NCI-H187 (cell line): ENCODE measurements at regions not wholly inside any gene's neighbourhood (a gene's known extent, or its start where the extent isn't known, plus 50 kb on each side); places are given as distances from the start of the nearest gene placed in this dataset.
A peak's percentile ranks its signal among the peaks of the same experiment; 100 is the strongest.

Experiments used
- DNase-seq, 2 experiments: peaks; one replicate each; lab custom pipeline; 2025; lab: John Stamatoyannopoulos, UW

GRCh38 chr9:81193362-81194339 lies 495.7 kb downstream of the TLE1 start:
- DNase-seq, result no peak

DNA sequence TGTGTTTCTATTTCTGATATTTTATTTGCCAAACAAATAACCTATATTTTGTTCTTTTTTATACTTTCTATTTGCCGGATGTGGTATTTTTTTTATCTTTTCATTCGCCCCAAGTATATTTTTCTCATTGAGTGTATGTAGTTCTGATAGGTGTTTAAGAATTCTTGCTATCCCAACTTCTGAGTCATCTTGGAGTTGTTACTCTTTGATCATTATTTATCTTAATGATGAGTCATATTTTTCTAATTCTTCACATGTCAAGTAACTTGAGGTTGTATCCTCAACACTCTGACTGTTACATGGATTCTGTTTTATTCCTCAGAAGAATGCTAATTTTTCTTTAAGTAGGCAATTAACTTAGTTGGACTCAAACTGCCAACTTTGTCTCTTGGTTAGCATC lies 498.1 kb downstream of the TLE1 start:
- no peak for DNase-seq

GRCh38 chr9:81190659-81191058 lies 498.7 kb downstream of the TLE1 start:
- DNase-seq, result no peak

DNA sequence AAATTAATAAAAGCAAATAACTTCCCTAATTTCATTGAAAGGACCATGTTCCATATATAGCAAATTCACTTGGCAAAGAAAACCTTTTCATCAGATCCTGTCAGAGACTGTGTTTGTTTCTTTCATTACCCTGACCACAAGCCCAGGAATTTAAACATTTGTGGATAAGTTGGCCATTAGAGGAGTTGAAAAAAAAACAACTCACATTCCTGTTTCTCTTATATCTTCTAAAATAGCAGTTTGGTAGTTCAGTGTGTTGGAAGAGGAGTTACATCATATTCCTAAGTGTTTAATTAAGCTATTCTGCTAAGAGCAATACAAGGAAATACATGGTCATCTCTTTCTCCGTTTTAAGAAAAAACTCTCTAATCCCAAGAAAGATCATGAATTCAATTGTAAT lies 505.6 kb downstream of the TLE1 start:
- no peak for DNase-seq

DNA sequence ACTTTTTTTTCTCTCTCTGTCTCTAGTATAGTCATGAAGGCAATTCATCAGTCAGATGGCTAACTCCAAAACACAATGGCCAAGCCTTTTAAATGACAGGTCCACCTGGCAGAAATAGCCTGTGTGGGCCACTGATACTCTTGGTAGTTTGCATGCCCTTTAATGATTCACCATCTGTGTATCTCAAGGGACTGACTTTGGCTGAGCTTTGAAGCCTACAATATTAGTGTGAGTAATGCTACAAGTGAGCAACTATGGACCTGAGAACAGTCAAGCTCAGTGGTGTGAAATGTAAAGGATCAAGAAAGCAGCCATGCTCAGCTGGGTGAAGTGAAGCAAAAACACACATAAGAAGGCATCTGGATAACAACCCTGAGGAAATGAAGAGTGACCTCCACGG lies 506.9 kb downstream of the TLE1 start:
- DNase-seq, result no peak

DNA sequence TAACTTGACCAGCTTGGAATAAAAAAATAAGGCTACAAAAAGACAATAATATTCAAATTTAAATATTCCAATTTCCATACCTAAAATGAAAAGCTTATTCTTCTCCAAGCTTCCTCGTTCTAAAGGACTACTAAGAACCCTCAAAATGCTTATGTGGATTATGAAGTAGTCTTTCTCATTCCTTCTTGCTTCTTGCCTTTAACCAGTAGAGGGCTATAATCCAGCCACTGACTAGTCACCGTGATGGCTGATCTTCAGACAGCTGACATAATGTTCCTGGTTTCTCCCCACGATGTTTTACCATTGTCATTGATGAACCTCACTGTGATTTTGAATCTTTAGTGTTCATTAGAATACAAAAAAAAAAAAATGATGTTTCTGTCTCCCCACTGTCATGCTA lies 515.3 kb downstream of the TLE1 start:
- DNase-seq, result no peak

- no peak for DNase-seq
Measured at GRCh38 chr9:81171689-81172088, 517.7 kb downstream of the TLE1 start.

- no peak for DNase-seq
Measured at GRCh38 chr9:81162361-81162760, 527.0 kb downstream of the TLE1 start.

DNA sequence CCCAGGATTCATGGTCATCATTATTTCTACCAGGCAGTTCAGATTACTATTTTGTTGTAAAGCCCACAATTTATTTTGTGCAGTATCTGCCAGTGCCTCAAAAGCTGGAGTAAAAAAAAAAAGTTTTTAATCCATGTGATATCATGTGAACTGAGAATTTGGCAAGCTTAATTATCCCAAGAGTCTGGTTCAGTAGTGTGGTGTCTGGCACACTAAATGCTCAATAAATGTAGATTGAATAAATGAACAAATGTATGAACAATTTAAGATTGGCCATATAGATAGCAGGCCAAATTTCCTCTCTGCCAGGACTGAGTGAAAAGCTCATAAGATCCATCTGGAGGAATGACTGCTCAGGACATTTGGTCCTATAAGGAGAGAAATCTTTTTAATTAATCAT lies 533.0 kb downstream of the TLE1 start:
- DNase-seq, result no peak

GRCh38 chr9:81150016-81150625 lies 539.2 kb downstream of the TLE1 start:
- DNase-seq, result no peak

DNA sequence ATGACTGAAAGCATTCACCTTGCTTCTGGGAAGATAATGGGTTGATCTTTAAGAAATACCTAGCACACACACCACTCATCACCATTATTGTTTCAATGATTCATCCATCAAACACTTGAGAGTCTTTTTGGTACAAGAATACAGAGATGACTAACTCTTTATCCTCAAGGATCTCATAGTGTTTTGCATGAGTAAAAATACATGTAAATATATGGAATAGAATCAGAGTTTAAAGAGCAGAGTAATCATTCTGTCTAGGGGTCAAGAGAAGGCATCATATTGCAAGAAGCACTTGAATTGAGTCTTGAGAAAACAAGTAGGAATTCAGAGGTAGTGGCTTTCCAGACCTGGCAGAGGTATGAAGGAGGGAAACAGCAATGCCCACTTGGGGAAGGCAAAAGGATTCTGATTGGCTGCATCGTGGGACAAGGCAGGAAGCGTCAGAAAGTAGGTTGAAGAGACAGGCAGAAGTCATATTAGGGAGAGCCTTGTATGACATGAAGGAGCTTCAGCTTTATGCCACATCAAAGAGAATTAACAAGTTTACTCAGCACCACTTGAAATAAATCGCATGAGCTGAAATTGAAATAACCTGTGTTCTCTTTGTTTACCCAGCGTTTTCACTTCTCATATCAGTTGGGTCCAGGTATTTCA lies 542.5 kb downstream of the TLE1 start:
- peak in 1 of 2 experiments; percentile 0 for DNase-seq

GRCh38 chr9:81146241-81146640 lies 543.1 kb downstream of the TLE1 start:
- no peak for DNase-seq

GRCh38 chr9:81145331-81145963 lies 543.9 kb downstream of the TLE1 start:
- DNase-seq, result no peak

GRCh38 chr9:81141961-81142360 lies 547.4 kb downstream of the TLE1 start:
- peak in 1 of 2 experiments; percentile 1 for DNase-seq

DNA sequence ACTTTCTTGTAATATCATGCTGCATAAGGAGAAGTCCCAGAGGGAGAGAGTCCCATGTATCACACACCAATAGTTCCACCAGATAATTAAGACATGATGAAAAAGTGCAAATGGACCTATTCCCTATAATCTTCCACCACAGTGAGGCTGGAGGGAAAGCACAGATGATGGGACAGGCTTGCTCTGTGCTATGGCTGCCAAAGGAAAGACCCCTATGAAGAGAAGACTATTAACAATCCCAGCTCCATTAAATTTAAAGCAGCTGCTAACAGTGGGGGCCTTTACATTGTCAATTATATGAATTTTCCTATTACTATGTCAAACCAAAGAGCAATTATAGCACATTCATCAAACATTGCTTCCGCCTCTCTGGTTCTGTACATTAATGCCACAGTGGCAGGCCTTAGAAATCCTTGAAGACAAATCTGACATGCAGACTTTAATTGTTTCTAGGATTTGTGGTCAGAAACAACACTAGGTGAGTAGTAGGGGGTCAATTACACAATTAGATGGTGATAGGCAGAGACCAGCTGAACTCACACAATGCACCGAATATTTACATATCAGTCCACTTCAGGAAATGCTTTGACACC lies 551.3 kb downstream of the TLE1 start:
- no peak for DNase-seq

GRCh38 chr9:81132796-81133195 lies 556.6 kb downstream of the TLE1 start:
- no peak for DNase-seq

- DNase-seq, result no peak
Measured at GRCh38 chr9:81132318-81132717, 557.0 kb downstream of the TLE1 start.

DNA sequence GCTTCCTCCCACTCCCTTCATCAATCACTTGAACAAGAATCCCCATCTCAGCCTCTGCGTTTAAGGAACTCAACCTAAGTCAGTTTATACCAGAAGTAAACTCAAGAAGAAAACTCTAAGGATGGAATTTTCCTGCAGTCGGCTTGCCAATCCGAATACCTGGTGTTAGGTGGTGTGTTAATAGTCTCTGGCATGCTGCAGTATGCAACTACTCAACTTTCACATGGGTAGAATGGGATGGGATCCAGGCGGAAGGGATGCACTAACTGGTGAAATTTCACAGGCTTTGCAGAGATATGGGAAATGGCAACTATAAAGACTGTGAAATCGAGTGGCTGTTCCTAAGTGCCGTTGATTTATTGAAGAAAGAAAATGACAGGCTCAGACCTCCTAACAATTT lies 560.6 kb downstream of the TLE1 start:
- DNase-seq, result no peak

DNA sequence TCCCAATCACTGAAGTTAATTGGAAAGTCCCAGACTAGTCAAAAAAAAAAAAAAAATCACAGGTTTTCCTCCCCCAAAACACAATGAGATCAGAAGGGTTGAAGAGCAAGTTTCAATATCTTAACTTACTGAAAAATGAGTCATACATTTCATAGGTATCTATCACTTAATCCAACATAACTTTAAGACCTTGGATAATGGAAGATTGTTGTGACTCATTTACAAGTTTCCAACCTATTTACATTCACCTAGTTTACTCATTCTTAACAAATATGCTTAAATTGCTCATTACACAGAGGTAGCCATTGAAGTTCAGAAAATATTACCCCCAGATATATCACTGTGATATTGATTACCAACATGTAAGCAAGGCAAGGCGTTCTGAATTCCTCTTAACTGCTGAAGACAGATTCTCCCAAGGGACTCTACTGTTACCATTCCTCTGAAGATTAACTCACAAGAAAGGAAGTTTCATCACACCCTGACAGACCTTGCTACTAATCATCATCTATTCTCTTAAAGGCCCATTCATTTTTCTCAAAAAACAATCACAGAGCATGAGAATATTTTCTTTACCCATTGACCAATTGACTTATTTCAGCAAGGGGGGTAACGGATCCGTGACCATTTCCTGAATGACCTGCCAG lies 563.8 kb downstream of the TLE1 start:
- no peak for DNase-seq

GRCh38 chr9:81123526-81123925 lies 565.8 kb downstream of the TLE1 start:
- DNase-seq, result no peak

DNA sequence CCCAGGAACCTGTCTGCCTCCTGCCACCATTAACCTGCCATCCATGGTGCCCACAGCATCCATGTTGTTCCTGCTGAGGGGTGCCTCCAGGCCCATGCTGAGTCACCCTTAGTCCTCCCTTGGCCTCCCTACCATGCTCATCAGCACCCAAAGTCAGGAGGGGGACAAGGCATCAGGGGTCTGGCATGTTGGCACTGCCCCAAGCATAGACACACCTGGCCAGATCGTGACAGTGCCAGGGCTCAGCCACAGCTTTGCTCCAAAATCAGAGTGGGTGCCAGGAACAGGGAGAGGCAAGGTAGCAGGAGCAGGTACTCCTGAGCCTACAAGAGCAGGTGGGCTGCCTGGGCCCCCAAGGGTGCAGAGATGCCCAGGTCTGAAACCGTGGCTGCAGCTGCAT lies 566.6 kb downstream of the TLE1 start:
- no peak for DNase-seq

GRCh38 chr9:81119591-81119990 lies 569.8 kb downstream of the TLE1 start:
- no peak for DNase-seq
